ENCODE measurements at regions not wholly inside any gene's neighbourhood (a gene's known extent, or its start where the extent isn't known, plus 50 kb on each side); places are given as distances from the start of the nearest gene placed in this dataset.
A peak's percentile ranks its signal among the peaks of the same experiment; 100 is the strongest.

DNA sequence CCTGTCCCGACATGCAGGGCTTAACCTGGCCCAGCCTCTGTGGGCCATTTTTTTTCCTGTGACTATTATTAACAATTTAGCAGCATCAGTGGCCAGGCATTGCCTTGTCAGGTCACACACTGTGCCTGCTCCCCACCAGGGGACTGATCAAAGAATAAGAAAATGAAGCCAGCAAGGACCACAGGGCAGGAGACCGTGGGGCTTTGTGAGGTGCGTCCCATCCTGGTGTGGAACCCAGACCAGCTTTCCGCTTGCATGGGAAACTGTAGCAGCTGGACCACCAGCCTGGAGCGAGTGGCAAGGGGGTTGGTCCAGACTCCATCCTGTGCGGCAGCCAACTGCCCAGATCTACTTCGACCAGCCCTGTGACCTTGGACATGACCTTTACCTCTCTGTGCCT is 218.3 kb downstream of the ANKRD60 start:
- Mint-ChIP-seq H3K9me3 (no peaks in the 10 kb centered on the region), H3K4me3 (no peak overlapping the region), H3K27me3 (peaks cover 28% of the 10 kb centered on the region), H3K36me3 (no peaks in the 10 kb centered on the region), H3K27ac (no peak overlapping the region), H3K4me1 (peaks cover 10% of the 10 kb centered on the region)
- DNase-seq, result no peak

- H3K9me3 Mint-ChIP-seq, result no peaks in the 10 kb centered on the region
- H3K36me3 Mint-ChIP-seq, result no peaks in the 10 kb centered on the region
- no peaks in the 10 kb centered on the region for H3K4me1 Mint-ChIP-seq
- H3K27ac Mint-ChIP-seq, result no peak overlapping the region
- DNase-seq, result no peak
- peaks cover 23% of the 10 kb centered on the region for H3K27me3 Mint-ChIP-seq
- H3K4me3 Mint-ChIP-seq, result no peak overlapping the region
These were observed 219.6 kb downstream of the ANKRD60 start for GRCh38 chr20:58008866-58009265.

- no peaks in the 10 kb centered on the region for H3K4me1 Mint-ChIP-seq
- H3K36me3 Mint-ChIP-seq, result no peaks in the 10 kb centered on the region
- DNase-seq, result no peak
- H3K27me3 Mint-ChIP-seq, result peaks cover 23% of the 10 kb centered on the region
- no peak overlapping the region for H3K4me3 Mint-ChIP-seq
- no peak overlapping the region for H3K27ac Mint-ChIP-seq
- no peaks in the 10 kb centered on the region for H3K9me3 Mint-ChIP-seq
These were observed 220.0 kb downstream of the ANKRD60 start for GRCh38 chr20:58008413-58008812.

DNA sequence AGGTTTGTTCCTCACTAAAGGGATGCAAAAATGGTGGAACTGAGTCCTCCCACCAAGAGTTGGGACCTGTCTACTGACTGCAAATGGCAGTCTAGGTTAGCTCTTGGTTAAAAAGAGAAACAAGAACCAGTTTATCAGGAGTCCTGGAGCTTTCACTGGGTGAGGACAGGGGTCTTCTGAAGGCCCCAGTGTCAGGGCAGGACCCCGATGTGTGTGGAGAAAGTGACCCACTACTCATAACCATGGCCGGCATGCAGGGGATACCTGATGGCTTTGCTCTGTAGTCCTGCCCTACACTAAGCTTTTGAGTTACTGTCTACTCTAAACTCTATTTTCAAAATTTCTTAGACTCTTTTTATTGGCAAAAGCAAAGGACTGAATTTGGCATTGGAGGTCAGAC is 220.5 kb downstream of the ANKRD60 start:
- Mint-ChIP-seq H3K36me3 (no peaks in the 10 kb centered on the region), H3K27ac (no peak overlapping the region), H3K4me3 (no peak overlapping the region), H3K4me1 (no peaks in the 10 kb centered on the region), H3K27me3 (peaks cover 21% of the 10 kb centered on the region), H3K9me3 (no peaks in the 10 kb centered on the region)
- DNase-seq, result no peak

DNA sequence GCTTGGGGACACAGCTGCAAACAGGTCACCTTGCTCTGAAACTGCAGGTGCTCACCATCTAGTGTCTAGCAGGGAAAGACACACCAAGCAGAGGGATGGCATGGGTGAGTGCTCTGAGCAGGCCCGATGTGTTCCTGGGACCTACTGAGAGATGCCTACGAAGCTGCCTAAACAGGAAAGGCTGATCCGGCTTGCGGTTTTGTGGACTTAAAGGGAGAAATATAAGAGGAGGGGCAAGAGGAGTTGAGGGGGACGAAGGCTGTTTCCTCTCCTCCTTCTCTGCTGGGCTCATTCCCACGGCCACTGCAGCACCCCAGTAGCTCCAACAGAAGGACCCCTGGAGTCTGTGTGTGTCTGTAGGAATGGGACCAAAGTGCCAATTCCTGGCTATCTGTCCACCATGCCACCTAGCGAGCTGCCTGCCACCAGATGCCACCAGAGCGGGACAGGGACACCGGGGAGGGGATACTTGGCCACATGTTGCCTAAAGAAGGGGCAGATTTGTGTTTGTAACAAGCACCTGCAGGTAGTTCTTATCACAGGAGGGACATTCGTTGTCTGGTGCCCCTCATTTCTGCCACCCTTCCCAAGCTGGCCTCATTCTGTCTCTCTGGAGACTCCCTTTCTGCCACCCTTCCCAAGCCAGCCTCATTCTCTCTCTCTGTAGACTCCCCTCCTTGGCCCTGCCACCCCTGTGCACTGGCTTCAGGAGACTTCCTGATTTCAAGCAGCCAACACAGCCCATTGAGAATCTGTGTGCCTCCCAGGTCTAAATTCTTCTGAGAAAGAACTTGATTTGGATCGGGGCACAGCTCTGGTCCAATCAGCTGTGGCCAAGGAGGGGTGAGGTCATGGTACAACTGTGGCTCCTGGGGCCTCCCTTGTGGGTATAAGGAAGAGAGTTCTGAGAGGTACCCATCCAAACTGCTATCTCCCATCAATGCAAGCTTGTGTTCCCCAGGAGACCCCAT is 221.8 kb downstream of the ANKRD60 start:
- Mint-ChIP-seq H3K36me3 (no peaks in the 10 kb centered on the region), H3K9me3 (no peaks in the 10 kb centered on the region), H3K4me3 (no peak overlapping the region), H3K4me1 (no peaks in the 10 kb centered on the region), H3K27me3 (peaks cover 10% of the 10 kb centered on the region), H3K27ac (no peak overlapping the region)
- no peak for DNase-seq

- Mint-ChIP-seq H3K4me3 (no peak overlapping the region), H3K27ac (no peak overlapping the region), H3K4me1 (no peaks in the 10 kb centered on the region), H3K9me3 (no peaks in the 10 kb centered on the region), H3K27me3 (peaks cover 4% of the 10 kb centered on the region), H3K36me3 (no peaks in the 10 kb centered on the region)
- no peak for DNase-seq
These were observed 222.7 kb downstream of the ANKRD60 start for GRCh38 chr20:58005581-58006345.

DNA sequence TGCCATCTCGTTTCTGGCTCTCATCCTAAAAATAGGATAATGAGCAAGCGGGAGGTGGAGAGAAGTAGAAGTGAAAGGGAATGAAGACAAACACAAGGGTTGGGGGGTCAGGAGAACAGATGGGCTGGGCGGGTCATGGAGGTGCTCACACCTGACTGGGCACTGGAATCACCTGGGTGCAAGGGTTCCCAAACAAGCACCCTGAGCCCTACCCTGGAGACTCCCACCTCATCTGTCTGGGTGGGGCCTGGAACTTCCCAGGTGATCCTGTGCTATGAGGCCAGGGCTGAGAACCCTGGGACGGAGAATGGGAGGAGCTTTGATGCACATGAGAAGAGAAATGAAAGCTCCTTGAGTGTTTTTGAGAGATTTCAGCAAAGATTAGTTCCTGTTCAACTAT is 223.6 kb downstream of the ANKRD60 start:
- Mint-ChIP-seq H3K36me3 (no peaks in the 10 kb centered on the region), H3K27me3 (peaks cover 4% of the 10 kb centered on the region), H3K4me1 (peaks cover 1% of the 10 kb centered on the region), H3K27ac (no peak overlapping the region), H3K4me3 (no peak overlapping the region), H3K9me3 (no peaks in the 10 kb centered on the region)
- no peak for DNase-seq

DNA sequence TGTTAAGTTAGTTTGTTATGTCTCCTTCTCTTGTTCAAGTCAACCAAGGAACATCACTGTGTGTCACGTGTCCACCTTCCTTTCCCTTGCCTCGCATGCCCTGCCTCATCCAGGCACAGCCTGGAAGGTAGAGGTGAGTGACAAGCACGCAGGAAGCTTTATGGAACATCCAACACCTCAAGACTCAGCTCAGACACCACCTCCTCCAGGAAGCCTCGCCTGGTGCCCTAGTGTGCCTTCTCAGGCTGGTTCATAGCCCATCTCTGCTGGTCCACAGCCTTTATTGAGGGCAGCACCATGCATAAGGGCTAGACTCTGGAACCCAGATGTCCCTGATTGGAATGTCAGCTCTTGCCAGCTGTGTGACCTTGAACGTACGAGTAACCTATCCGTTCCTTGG is 224.3 kb downstream of the ANKRD60 start:
- peaks cover 8% of the 10 kb centered on the region for H3K4me1 Mint-ChIP-seq

GRCh38 chr20:58003525-58003924 is 224.9 kb downstream of the ANKRD60 start:
- peaks cover 7% of the 10 kb centered on the region for H3K27me3 Mint-ChIP-seq
- no peak overlapping the region for H3K27ac Mint-ChIP-seq
- H3K4me1 Mint-ChIP-seq, result peaks cover 9% of the 10 kb centered on the region
- no peak overlapping the region for H3K4me3 Mint-ChIP-seq
- H3K36me3 Mint-ChIP-seq, result no peaks in the 10 kb centered on the region
- DNase-seq, result no peak
- no peaks in the 10 kb centered on the region for H3K9me3 Mint-ChIP-seq

More for the DNA sequence above, 224.3 kb downstream of the ANKRD60 start:
- no peak overlapping the region for H3K4me3 Mint-ChIP-seq
- H3K27ac Mint-ChIP-seq, result no peak overlapping the region
- H3K27me3 Mint-ChIP-seq, result peaks cover 4% of the 10 kb centered on the region
- no peaks in the 10 kb centered on the region for H3K9me3 Mint-ChIP-seq
- H3K36me3 Mint-ChIP-seq, result no peaks in the 10 kb centered on the region
- DNase-seq, result no peak

DNA sequence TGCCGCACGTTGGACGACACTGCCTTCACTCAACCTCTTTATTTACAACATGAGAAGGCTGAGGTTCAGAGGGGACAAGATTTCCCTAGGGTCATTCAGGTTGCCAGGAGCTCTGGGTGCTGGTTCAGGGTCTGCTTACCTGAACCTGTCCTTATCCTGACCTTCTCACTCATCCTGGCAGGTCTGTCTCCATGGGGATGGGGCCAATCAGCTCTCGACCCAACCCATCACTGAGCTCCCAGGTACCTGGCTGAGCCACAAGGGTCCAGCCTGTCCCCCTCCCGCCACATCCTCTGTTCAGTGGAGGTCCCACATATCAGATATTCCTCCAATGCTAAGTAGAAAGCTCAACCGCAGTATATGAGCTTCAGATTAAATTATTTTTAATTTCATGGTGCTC is 225.6 kb downstream of the ANKRD60 start:
- Mint-ChIP-seq H3K4me1 (peaks cover 9% of the 10 kb centered on the region), H3K27ac (no peak overlapping the region), H3K4me3 (no peak overlapping the region), H3K36me3 (no peaks in the 10 kb centered on the region), H3K27me3 (peaks cover 10% of the 10 kb centered on the region), H3K9me3 (no peaks in the 10 kb centered on the region)
- DNase-seq, result no peak

- no peak for DNase-seq
- no peak overlapping the region for H3K27ac Mint-ChIP-seq
- H3K4me1 Mint-ChIP-seq, result peaks cover 10% of the 10 kb centered on the region
- H3K27me3 Mint-ChIP-seq, result peaks cover 17% of the 10 kb centered on the region
- H3K36me3 Mint-ChIP-seq, result no peaks in the 10 kb centered on the region
- H3K9me3 Mint-ChIP-seq, result no peaks in the 10 kb centered on the region
- no peak overlapping the region for H3K4me3 Mint-ChIP-seq
These were observed 226.5 kb downstream of the ANKRD60 start for GRCh38 chr20:58001946-58002345.

- no peaks in the 10 kb centered on the region for H3K9me3 Mint-ChIP-seq
- peaks cover 17% of the 10 kb centered on the region for H3K27me3 Mint-ChIP-seq
- H3K4me3 Mint-ChIP-seq, result no peak overlapping the region
- H3K4me1 Mint-ChIP-seq, result peaks cover 11% of the 10 kb centered on the region
- H3K27ac Mint-ChIP-seq, result no peak overlapping the region
- no peaks in the 10 kb centered on the region for H3K36me3 Mint-ChIP-seq
- DNase-seq, result no peak
These were observed 227.1 kb downstream of the ANKRD60 start for GRCh38 chr20:58001381-58001780.

- no peak overlapping the region for H3K27ac Mint-ChIP-seq
- peaks cover 17% of the 10 kb centered on the region for H3K27me3 Mint-ChIP-seq
- peaks cover 11% of the 10 kb centered on the region for H3K4me1 Mint-ChIP-seq
- H3K4me3 Mint-ChIP-seq, result no peak overlapping the region
- H3K36me3 Mint-ChIP-seq, result no peaks in the 10 kb centered on the region
- DNase-seq, result no peak
- no peaks in the 10 kb centered on the region for H3K9me3 Mint-ChIP-seq
These were observed 227.6 kb downstream of the ANKRD60 start for GRCh38 chr20:58000861-58001260.

GRCh38 chr20:57999465-58000111 is 228.9 kb downstream of the ANKRD60 start:
- Mint-ChIP-seq H3K27ac (no peak overlapping the region), H3K4me3 (peak overlapping the region; percentile 4), H3K9me3 (no peaks in the 10 kb centered on the region), H3K27me3 (peaks cover 17% of the 10 kb centered on the region), H3K4me1 (peaks cover 11% of the 10 kb centered on the region), H3K36me3 (no peaks in the 10 kb centered on the region)
- DNase-seq, result no peak

DNA sequence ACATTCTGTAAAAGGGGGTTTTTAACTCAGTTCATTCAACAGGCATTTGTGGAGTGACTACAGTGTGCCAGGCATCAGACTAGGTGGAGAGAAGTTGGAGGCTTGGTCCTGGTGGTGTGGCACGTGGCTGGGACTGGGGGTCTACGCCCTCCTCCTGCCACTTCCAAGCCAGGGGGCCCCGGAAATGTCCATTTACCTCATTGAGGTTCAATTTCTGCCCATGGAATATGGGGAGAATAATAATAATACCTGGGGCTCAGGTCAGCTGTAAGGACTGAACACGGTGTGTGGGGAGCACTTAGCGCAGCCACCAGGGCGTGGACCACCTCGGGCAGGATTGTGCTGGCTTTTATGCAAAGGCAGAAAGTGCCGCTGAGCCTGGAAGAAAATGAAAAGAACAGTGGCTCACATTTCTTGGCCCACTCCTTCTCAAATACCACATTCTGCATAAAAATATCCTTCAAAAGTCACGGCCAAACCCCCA is 229.4 kb downstream of the ANKRD60 start:
- no peak overlapping the region for H3K27ac Mint-ChIP-seq

More for the DNA sequence above, 229.4 kb downstream of the ANKRD60 start:
- H3K9me3 Mint-ChIP-seq, result no peaks in the 10 kb centered on the region
- H3K4me3 Mint-ChIP-seq, result peak overlapping the region; percentile 4
- no peak for DNase-seq
- peaks cover 11% of the 10 kb centered on the region for H3K4me1 Mint-ChIP-seq
- H3K36me3 Mint-ChIP-seq, result no peaks in the 10 kb centered on the region
- peaks cover 17% of the 10 kb centered on the region for H3K27me3 Mint-ChIP-seq
